Gastrocnemius medialis (tissue), 4 donors: ENCODE measurements at regions not wholly inside any gene's neighbourhood (a gene's known extent, or its start where the extent isn't known, plus 50 kb on each side); places are given as distances from the start of the nearest gene placed in this dataset.

ENCODE experiments used
- ATAC-seq, 2 donors: fragments of 150-250 bp; one replicate each; pipeline ENCODE4 v1.9.1; 2016
- DNase-seq, 2 donors: peaks; one replicate each; pipeline ENCODE4 v3.0.0-alpha.2; 2019
- H3K27ac ChIP-seq, 4 donors: fragments of 200-600 bp; sonication (generic); 1 replicate in 1 of 4; 2 replicates in 3 of 4; pipeline ENCODE4 v1.5.1; 2016 to 2018; ENCODE audit warnings: mild to moderate bottlenecking in 2 of 4, moderate library complexity in 1 of 4
- H3K27me3 ChIP-seq, 3 donors: fragments of 200-600 bp; sonication (generic) in 2 of 3; 1 replicate in 1 of 3; 2 replicates in 2 of 3; pipeline versions ENCODE4 v1.5.1 to v1.6.0; 2016 to 2019; ENCODE audit warnings: mild to moderate bottlenecking in 1 of 3, moderate library complexity in 1 of 3
- H3K36me3 ChIP-seq, 2 donors: fragments of 200-600 bp; sonication (generic) in 1 of 2; one replicate each; pipeline ENCODE4 v1.5.1; 2017 to 2018
- H3K4me1 ChIP-seq, 2 donors: fragments of 200-600 bp; sonication (generic) in 1 of 2; one replicate each; pipeline ENCODE4 v1.5.1; 2016 to 2017; ENCODE audit warnings: mild to moderate bottlenecking in 2 of 2
- H3K4me3 ChIP-seq, 4 donors: fragments of 200-600 bp; sonication (generic) in 3 of 4; 1 replicate in 1 of 4; 2 replicates in 3 of 4; pipeline ENCODE4 v1.5.1; 2016 to 2019; ENCODE audit warnings: mild to moderate bottlenecking in 2 of 4
- H3K9me3 ChIP-seq, 3 donors: fragments of 200-600 bp; sonication (generic) in 2 of 3; 1 replicate in 1 of 3; 2 replicates in 2 of 3; pipeline ENCODE4 v1.5.1; 2016 to 2019
- CTCF ChIP-seq, 5 experiments: fragments of 450-650 bp in 3 of 5; fragments of 200-600 bp in 2 of 5; sonication (generic) in 2 of 5; IDR thresholded peaks in 4 of 5; conservative IDR thresholded peaks in 1 of 5; 1 replicate in 4 of 5; 2 replicates in 1 of 5; pipeline ENCODE4 v1.5.1; 2016 to 2019; ENCODE audit warnings: antibody characterized with exemption in 5 of 5, mild to moderate bottlenecking in 3 of 5, moderate library complexity in 3 of 5
- POLR2A ChIP-seq, 2 donors: fragments of 450-650 bp; IDR thresholded peaks; one replicate each; pipeline ENCODE4 v1.6.1; 2017; ENCODE audit warnings: antibody characterized with exemption in 2 of 2, mild to moderate bottlenecking in 2 of 2, moderate library complexity in 2 of 2
- in situ Hi-C, 4 donors: fragments of 200-750 bp; cut with MboI; loops; one replicate each; pipeline versions ENCODE4 v1.15.0 to v1.8.0; 2017; ENCODE audit warnings: low sequenced_read_pairs in 4 of 4
- intact Hi-C: fragments of 100-400 bp; cut with DNase I; formaldehyde crosslinking; loops from one replicate; pipeline ENCODE4 v1.15.1; 2023; ENCODE audit warnings: low total_unique reads

- in situ Hi-C loops = no loop called here
- Histone ChIP-seq H3K27me3 (no peaks in the 10 kb centered on the region), H3K4me3 (no peak overlapping the region), H3K27ac (no peak overlapping the region), H3K9me3 (no peaks in the 10 kb centered on the region), H3K36me3 (no peaks in the 10 kb centered on the region), H3K4me1 (no peaks in the 10 kb centered on the region)
- TF ChIP-seq CTCF (IDR thresholded peaks at IDR 0.05 in 4 of 5, conservative IDR thresholded peaks at IDR 0.05 in 1 of 5) (no peak), POLR2A (IDR thresholded peaks at IDR 0.05) (no peak)
- DNase-seq (no peak), ATAC-seq (no peak)
- intact Hi-C loops = no loop called here
Observed at GRCh38 chr1:187891993-187892682, 1063.4 kb downstream of the PLA2G4A start.

GRCh38 chr1:187892683-187893039, 1063.9 kb downstream of the PLA2G4A start:
- no peaks in the 10 kb centered on the region for H3K4me1 ChIP-seq
- no peak for TF ChIP-seq CTCF (IDR thresholded peaks at IDR 0.05 in 4 of 5, conservative IDR thresholded peaks at IDR 0.05 in 1 of 5)
- TF ChIP-seq POLR2A (IDR thresholded peaks at IDR 0.05) = no peak
- H3K4me3 ChIP-seq = no peak overlapping the region
- in situ Hi-C loops = no loop called here
- no peak for ATAC-seq
- no peak overlapping the region for H3K27ac ChIP-seq
- intact Hi-C loops = no loop called here
- H3K9me3 ChIP-seq = no peaks in the 10 kb centered on the region
- DNase-seq = no peak
- no peaks in the 10 kb centered on the region for H3K27me3 ChIP-seq
- H3K36me3 ChIP-seq = no peaks in the 10 kb centered on the region

- DNase-seq (no peak), ATAC-seq (no peak)
- Histone ChIP-seq H3K27me3 (no peaks in the 10 kb centered on the region), H3K4me1 (no peaks in the 10 kb centered on the region), H3K27ac (no peak overlapping the region), H3K36me3 (no peaks in the 10 kb centered on the region), H3K4me3 (no peak overlapping the region), H3K9me3 (no peaks in the 10 kb centered on the region)
- intact Hi-C loops = no loop called here
- in situ Hi-C loops = no loop called here
- TF ChIP-seq POLR2A (IDR thresholded peaks at IDR 0.05) (no peak), CTCF (IDR thresholded peaks at IDR 0.05 in 4 of 5, conservative IDR thresholded peaks at IDR 0.05 in 1 of 5) (no peak)
Observed at GRCh38 chr1:187893471-187893870, 1064.7 kb downstream of the PLA2G4A start.

GRCh38 chr1:187894349-187894748, 1065.6 kb downstream of the PLA2G4A start:
- ATAC-seq = no peak
- TF ChIP-seq CTCF (IDR thresholded peaks at IDR 0.05 in 4 of 5, conservative IDR thresholded peaks at IDR 0.05 in 1 of 5) = no peak
- in situ Hi-C loops (no loop called here), intact Hi-C loops (no loop called here)
- DNase-seq = no peak
- no peaks in the 10 kb centered on the region for H3K9me3 ChIP-seq
- no peak overlapping the region for H3K4me3 ChIP-seq
- no peak overlapping the region for H3K27ac ChIP-seq
- no peaks in the 10 kb centered on the region for H3K36me3 ChIP-seq
- H3K4me1 ChIP-seq = no peaks in the 10 kb centered on the region
- H3K27me3 ChIP-seq = no peaks in the 10 kb centered on the region

- intact Hi-C loops = no loop called here
- in situ Hi-C loops = no loop called here
- TF ChIP-seq CTCF (IDR thresholded peaks at IDR 0.05 in 4 of 5, conservative IDR thresholded peaks at IDR 0.05 in 1 of 5) (no peak), POLR2A (IDR thresholded peaks at IDR 0.05) (no peak)
- H3K4me3 ChIP-seq = no peak overlapping the region
- no peak for DNase-seq
- no peaks in the 10 kb centered on the region for H3K9me3 ChIP-seq
- H3K36me3 ChIP-seq = no peaks in the 10 kb centered on the region
- H3K4me1 ChIP-seq = no peaks in the 10 kb centered on the region
- ATAC-seq = no peak
- no peaks in the 10 kb centered on the region for H3K27me3 ChIP-seq
- H3K27ac ChIP-seq = no peak overlapping the region
Observed at GRCh38 chr1:187903223-187903622, 1074.5 kb downstream of the PLA2G4A start.
